Colonic mucosa (tissue), 4 donors: ENCODE measurements at regions not wholly inside any gene's neighbourhood (a gene's known extent, or its start where the extent isn't known, plus 50 kb on each side); places are given as distances from the start of the nearest gene placed in this dataset.

Experiments
- DNase-seq: peaks from one replicate; pipeline ENCODE4 v3.0.0-alpha.2; 2020
- H3K27ac ChIP-seq: fragments of 200-600 bp; one replicate; pipeline ENCODE4 v1.8.0; 2021
- H3K27me3 ChIP-seq: fragments of 200-600 bp; one replicate; pipeline ENCODE4 v1.8.0; 2021
- H3K36me3 ChIP-seq: fragments of 200-600 bp; one replicate; pipeline ENCODE4 v1.8.0; 2021
- H3K4me1 ChIP-seq: fragments of 200-600 bp; one replicate; pipeline ENCODE4 v1.8.0; 2021; ENCODE audit warnings: mild to moderate bottlenecking
- H3K4me3 ChIP-seq: fragments of 200-600 bp; one replicate; pipeline ENCODE4 v1.8.0; 2021
- H3K9ac ChIP-seq, 2 donors: one replicate each; pipeline ENCODE4 v1.7.0; 2013; ENCODE audit warnings: control low read depth in 2 of 2, low read depth in 2 of 2, low read length in 2 of 2
- H3K9me3 ChIP-seq: fragments of 200-600 bp; one replicate; pipeline ENCODE4 v1.8.0; 2021
- intact Hi-C: fragments of 100-400 bp; cut with DNase I; formaldehyde crosslinking; loops from one replicate; pipeline ENCODE4 v1.14.1; 2022
- TF ChIP-seq, protein P1 (sequence below): fragments of 200-600 bp; IDR thresholded peaks from one replicate; pipeline ENCODE4 v1.8.0; 2022; ENCODE audit warnings: antibody characterized with exemption, mild to moderate bottlenecking
- donor health status: healthy.
- donor health status: DM: no; HTN: no; CAD: no.
- donor health status: DM: no; HTN: no; CAD: no.

DNA sequence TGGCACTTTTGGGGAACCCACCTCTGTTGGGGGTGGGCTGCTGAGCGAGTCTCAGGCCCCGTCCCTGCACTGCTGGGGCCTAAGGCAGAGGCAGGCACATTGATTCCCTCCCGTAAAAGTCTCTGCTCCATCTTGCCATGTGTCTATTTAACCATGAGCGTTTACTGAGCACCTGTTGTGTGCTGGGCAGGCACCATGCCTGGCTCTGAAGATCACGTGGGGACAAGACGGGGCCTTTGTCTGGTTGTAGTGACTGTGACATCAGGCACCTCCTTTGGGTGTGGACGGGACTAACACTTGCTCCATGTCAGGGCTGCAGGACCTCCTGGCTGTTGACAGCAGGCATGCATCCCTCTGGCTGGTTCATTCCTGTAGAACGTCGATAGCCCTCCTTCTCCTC, 204.7 kb upstream of the CIBAR2 start:
- Histone ChIP-seq H3K36me3 (no peaks in the 10 kb centered on the region), H3K4me1 (no peaks in the 10 kb centered on the region), H3K9ac (no peak overlapping the region), H3K4me3 (no peak overlapping the region), H3K27me3 (no peaks in the 10 kb centered on the region), H3K27ac (no peak overlapping the region), H3K9me3 (no peaks in the 10 kb centered on the region)
- no peak for DNase-seq
- intact Hi-C loops: loop anchor here (5.0 kb wide), 1 partner anchor 75 kb away; no protein-coding TSS in a partner anchor
- TF ChIP-seq, protein P1, sequence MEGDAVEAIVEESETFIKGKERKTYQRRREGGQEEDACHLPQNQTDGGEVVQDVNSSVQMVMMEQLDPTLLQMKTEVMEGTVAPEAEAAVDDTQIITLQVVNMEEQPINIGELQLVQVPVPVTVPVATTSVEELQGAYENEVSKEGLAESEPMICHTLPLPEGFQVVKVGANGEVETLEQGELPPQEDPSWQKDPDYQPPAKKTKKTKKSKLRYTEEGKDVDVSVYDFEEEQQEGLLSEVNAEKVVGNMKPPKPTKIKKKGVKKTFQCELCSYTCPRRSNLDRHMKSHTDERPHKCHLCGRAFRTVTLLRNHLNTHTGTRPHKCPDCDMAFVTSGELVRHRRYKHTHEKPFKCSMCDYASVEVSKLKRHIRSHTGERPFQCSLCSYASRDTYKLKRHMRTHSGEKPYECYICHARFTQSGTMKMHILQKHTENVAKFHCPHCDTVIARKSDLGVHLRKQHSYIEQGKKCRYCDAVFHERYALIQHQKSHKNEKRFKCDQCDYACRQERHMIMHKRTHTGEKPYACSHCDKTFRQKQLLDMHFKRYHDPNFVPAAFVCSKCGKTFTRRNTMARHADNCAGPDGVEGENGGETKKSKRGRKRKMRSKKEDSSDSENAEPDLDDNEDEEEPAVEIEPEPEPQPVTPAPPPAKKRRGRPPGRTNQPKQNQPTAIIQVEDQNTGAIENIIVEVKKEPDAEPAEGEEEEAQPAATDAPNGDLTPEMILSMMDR: no peak

DNA sequence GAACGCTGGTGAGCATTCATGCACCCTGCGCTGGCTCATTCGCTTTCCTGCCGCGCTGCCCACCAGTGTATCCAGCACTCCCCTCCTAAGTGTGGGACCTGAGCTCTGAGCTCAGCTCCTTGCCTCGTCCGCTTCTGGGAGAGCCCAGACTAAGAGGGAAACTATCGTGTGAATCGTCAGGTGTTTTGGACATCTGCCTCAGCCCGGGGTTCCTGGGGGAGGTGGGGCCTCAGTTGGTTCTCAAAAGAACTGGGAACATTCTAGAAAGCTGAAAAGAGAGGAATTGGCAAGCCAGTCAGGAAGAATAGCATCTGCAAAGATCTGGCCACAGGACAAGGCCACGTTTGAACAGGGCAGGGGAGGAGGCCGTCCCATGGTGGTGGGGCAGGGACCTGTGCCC, 205.4 kb upstream of the CIBAR2 start:
- H3K4me1 ChIP-seq: no peaks in the 10 kb centered on the region
- DNase-seq: no peak
- H3K9ac ChIP-seq: no peak overlapping the region
- H3K36me3 ChIP-seq: no peaks in the 10 kb centered on the region
- intact Hi-C loops: loop anchor here (5.0 kb wide), 1 partner anchor 75 kb away; no protein-coding TSS in a partner anchor
- H3K4me3 ChIP-seq: no peak overlapping the region
- no peaks in the 10 kb centered on the region for H3K9me3 ChIP-seq
- no peak overlapping the region for H3K27ac ChIP-seq
- TF ChIP-seq, protein P1: no peak
- no peaks in the 10 kb centered on the region for H3K27me3 ChIP-seq

DNA sequence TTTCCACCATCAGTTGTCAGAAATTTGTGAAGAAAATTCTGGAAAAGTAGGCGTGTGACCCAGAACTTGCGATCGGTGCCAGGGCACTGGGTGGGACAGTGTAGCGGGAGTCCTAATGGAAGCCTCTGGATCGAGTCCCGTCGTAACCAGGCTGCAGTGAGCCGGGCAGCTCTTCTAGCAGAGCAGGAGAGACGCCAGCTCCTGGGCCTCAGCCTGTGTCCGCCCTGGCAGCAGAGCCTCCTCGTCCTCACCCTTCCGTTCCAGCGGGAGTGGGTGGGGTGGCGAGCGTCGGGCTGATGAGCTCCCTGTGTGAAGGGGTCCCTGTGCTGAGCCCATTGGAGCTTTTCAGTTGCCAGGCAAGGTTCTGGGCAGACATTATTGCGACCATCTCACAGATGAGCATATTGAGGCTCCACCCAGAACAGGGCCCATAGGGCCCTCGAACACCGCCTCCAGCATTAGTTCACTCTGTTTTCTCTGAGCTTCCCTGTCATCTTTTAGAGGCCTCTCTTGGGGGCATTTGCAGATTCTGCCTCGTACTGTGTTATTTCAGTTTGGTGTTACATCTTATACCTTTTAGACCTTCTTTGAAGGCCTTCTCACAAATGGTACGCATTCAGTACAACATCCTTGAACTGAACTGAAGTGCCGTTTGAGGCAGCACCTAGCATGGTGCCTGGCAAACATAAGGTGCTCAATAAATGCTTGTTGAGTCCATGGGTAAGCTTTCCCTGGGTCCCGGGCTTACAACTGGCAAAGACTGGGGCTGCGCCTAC, 207.1 kb upstream of the CIBAR2 start:
- no peaks in the 10 kb centered on the region for H3K4me1 ChIP-seq
- H3K36me3 ChIP-seq: no peaks in the 10 kb centered on the region
- no peak overlapping the region for H3K27ac ChIP-seq
- H3K9ac ChIP-seq: no peak overlapping the region
- intact Hi-C loops: loop anchor here (5.0 kb wide), 1 partner anchor 73 kb away; no protein-coding TSS in a partner anchor
- DNase-seq: no peak
- no peaks in the 10 kb centered on the region for H3K27me3 ChIP-seq
- H3K4me3 ChIP-seq: no peak overlapping the region
- H3K9me3 ChIP-seq: no peaks in the 10 kb centered on the region
- TF ChIP-seq, protein P1: no peak

DNA sequence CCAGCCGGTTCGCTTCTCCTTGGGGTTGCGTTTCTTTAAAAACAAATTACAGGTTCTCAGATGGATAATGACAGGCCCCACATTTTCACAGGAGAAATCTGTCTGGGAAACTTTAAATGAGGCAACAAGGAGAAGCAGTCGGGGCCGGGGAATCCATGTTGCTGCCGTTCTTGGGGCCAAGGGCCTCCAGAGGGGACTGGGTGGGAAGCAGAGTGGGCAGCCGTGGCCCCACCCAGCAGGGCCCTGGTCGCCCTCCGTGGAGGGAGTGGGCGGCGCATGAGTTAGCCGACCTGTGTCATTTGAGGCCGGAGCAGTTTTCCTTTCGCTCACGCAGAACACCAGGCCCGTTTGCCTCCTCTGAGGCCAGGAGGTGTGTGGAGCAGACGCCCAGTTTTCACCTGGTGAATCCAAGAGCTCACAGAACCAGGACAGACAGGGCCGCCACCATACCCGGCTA, 207.7 kb upstream of the CIBAR2 start:
- Histone ChIP-seq H3K4me1 (no peaks in the 10 kb centered on the region), H3K36me3 (no peaks in the 10 kb centered on the region), H3K4me3 (no peak overlapping the region), H3K9me3 (no peaks in the 10 kb centered on the region), H3K27me3 (no peaks in the 10 kb centered on the region), H3K27ac (no peak overlapping the region), H3K9ac (no peak overlapping the region)
- DNase-seq: no peak
- TF ChIP-seq, protein P1: no peak
- intact Hi-C loops: loop anchor here (5.0 kb wide), 1 partner anchor 72 kb away; no protein-coding TSS in a partner anchor

DNA sequence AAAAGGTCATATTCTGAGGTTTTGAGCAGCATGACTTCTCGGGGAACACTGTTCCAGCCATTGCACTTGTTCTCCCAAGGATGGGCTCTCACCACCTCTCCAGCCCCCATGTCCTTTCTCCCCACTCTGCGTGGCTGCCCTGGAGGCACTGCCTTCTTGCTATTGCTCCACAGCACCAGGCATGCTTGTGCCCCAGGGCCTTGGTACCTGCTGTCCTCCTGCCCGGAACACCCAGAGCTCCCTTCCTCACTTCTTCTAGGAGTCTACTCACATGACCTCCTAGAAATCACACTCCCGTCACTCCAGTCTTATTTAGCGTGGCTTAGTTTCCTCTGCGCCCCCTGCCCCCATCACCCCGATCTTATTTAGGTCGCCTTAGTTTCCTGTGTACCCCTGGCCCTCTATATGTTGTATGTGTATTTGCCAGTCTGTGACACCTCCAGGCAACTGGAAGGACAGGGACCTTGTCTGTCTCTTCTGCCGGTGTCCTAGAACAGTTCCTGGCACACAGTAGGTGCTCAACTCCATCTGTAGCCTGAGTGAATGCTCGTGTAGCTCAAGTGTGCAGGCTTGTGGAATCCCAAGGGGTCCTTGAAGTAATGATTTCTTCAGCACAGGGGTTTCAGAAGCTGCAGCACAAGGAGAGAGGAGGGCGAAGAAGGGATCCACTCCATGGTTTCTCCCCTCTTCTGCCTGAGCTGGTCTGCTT, 208.6 kb upstream of the CIBAR2 start:
- intact Hi-C loops: no loop called here
- no peaks in the 10 kb centered on the region for H3K36me3 ChIP-seq
- TF ChIP-seq, protein P1: no peak
- H3K4me1 ChIP-seq: no peaks in the 10 kb centered on the region
- DNase-seq: no peak
- H3K27ac ChIP-seq: no peak overlapping the region
- no peak overlapping the region for H3K9ac ChIP-seq
- no peak overlapping the region for H3K4me3 ChIP-seq
- no peaks in the 10 kb centered on the region for H3K9me3 ChIP-seq
- H3K27me3 ChIP-seq: no peaks in the 10 kb centered on the region
